GM21528 (cell line): ENCODE measurements at regions not wholly inside any gene's neighbourhood (a gene's known extent, or its start where the extent isn't known, plus 50 kb on each side); places are given as distances from the start of the nearest gene placed in this dataset.

Experiments used
- ATAC-seq: cut with Tn5 transposase; IDR thresholded peaks from one replicate; pipeline ENCODE4 v1.9.1; 2021; ENCODE audit warnings: mild to moderate bottlenecking, moderate library complexity; ENCODE audit not compliant: unreplicated experiment, low FRiP score

DNA sequence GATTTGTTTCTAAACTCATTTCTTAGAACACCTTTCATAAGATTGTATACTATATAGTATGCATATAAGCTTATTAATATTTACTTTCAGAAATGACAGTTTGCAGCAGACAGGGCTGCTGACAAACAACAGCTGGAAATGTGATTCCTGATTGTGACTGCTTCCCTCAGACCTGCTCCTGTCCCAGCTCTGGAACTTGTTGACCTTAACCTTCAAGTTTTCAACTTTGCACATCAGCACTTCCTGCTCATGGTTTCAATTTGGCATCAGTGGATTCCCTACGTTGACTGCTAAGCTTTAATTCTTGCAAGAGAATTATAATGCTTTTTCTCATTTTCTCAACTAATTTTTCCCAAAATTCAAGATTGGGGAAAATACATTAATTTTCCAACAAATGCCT, 459.2 kb upstream of the ACVR2A start:
- ATAC-seq = no peak

DNA sequence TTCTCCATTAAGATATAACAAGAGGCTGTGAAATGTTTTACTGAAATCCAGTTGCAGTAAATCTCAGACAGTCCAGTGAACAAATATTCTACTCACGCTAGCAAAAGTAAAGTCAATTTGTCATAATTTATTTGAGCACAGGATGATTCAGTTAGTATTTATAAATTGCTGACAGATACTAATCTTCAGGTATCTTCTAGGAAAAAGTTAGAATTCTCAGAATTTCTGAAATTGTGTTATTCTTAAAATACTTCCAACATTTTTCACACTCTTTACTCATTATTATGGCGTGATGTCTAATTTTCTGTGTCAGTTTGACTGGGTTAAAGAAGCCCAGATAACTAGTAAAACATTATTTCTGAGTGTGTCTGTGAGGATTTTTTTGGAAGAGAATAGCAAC, 460.2 kb upstream of the ACVR2A start:
- ATAC-seq = no peak

DNA sequence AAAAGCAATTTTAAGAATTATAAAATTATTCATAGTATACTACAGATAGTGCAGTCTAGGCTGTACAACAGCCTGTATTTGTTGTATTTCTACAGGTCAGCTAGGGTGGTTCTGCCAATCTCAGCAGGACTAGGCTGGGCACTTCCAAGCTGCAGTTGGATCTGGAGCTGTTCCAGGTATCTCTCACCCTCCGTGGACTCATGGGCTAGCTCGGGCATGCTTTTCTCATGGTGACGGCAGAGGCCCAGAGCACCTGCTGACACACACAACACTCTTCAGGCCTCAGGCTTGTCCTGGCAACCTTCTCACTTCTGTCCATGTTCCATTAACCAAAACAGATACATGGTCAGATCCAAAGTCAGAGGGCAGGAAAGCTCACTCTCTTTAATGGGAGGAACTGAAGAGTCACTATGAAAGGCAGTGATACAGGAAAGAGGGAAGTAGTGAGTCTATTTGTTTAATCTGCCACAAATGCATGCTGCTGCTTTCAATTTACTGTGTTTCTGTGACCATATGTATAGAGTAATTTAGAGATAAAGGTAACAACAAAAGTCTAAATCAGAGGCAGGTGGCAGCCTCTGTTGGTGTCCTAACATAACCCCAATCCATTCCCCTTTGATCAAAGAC, 462.4 kb upstream of the ACVR2A start:
- ATAC-seq = no peak

DNA sequence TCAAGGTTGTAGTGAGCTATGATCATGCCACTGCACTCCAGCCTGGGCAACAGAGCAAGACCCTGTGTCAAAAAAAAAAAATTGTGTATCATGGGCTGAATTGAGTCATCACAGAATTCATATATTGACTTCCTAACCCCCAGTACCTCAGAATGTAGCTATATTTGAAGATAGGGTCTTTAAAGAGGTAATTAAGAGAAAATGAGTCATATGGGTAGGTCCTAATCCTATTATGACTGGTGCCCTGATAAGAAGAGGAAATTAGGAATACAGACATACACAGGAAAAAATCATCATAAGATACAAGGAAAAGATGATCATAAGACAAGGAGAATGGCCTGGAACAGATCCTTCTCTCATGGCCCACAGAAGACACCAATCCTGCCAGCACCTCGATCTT, 466.4 kb upstream of the ACVR2A start:
- ATAC-seq = no peak

DNA sequence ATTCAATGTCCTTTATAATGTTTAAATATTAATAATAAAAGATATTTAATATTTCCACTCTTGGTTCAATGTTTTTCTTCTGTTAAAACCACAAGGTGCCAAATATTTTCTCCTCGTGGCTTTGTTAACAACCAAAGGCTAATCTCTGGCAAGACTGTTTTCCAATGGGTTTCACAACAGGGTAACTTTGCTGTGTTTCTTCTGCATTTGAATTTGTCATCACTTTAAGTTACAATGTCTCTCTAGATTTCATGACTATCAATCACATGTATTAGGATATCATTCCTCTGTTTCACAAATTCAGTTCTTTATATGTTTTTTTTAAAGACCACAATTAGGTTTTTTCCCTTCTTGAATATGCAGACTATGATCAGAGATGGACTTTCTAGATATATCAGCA, 469.8 kb upstream of the ACVR2A start:
- ATAC-seq = no peak

DNA sequence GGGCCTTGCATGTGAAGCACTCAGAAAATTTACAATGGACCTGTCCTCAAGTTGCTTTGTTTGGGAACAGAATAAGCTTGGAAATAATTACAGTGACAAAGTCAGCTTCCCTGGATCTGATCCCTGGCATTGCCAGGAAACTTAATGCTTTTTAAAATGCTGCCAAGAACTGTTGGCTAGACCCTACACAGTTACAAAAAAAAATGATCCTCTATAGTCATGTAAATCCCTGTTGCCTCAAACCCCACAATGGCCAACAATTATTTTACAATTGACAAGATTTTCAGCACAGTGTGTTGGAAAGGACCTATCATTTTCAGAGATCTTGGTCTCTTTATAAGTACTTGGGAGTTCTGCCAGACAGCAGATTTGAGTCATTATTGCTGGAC, 470.4 kb upstream of the ACVR2A start:
- ATAC-seq = no peak

DNA sequence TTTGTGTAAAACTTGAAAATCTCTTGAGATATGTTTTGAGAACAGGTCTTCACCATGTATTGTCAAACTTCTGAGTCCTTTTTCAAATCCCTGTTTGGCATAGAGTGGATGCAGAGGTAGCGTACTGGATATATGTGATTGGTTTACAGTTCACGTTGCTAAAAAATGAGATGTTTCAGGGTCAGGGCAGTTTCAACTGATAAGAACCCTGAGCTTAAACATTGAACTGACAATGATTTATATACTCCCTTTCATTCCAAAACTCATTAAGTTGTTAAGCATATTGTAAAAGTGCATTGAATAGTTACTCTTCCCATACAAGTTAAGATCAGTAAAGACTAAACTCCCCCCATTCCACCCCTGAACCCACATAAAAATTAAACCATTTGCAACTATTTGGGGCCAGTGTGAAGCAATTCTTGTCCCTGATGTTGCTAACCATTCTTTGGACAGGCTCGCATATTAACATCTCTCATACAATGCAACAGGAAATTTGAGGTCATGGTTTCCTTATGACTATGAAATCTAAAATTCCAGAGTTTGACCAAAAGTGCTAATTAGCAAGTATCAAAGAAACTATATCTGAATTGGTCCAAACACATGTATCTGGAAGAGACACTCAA, 470.9 kb upstream of the ACVR2A start:
- no peak for ATAC-seq

DNA sequence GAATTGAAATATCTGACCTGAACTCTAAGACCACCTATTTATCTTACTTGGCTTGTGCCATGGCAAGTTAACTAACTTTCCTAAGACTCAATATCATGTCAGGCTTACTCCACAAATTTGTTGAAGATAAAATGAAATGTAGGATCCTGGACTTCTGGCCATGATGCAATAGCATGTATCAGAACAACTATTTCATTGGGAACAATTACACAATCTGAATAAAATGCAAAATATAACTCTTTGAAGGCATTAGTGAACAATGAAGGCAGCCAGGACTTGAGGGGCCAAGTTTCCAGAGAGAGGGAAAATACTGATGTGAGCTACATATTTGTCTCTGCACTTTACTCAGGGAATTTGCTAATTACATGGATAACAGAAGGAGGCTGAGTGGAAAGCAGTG, 476.5 kb upstream of the ACVR2A start:
- ATAC-seq = no peak

DNA sequence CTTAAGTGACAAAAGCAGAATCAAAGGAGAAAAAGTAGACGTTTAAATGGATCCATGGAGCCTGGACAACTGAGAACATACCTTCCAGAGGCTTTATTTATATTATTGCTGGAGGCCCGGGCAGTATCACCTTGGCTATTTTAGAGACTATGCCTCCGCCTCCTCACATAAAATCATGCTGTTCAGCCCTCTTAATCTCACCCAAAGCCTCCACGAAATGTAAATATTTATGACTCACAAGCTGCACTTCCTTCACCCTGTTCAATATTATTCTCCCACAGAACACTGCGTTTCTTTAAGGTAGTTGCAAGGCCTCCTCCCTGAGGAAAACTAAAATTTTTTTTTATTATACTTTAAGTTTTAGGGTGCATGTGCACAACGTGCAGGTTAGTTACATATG, 478.6 kb upstream of the ACVR2A start:
- ATAC-seq = no peak

DNA sequence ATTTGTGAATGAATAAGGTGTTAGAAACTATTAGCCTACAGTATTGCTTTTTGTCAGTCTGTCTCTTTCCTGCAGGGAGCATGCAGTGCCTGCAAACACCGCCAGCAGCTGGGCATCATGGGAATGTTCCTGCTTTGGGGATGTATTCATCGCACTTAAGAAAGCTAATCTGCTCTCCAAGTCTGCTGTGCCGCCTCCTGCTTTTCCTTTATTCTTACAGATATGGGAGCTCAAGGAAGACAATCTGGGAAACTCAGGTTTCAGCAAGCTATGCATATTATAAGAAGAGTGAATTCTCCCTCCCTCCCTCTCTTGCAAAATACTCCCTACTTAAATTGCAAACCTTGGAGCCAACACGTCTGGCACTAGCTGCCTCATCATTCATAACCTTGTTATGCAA, 479.2 kb upstream of the ACVR2A start:
- no peak for ATAC-seq

DNA sequence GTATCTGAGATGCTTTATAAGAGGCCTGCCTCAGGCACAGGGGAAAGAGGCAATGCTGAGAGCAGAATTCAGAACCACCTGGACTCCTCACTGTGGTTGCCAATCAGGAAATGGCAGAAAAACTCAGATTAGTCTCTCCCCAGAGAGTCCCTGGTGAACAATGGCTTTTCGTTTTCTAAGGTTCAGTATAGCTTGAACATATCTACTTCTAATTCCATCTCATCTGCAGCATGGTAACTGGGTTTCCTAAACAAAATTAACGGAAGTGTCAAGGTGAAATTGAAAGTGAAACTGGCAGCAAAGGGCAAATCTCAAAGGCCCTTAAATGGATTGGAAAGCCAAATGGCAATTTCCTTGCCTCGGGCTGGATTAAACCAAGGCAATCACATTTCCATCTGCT, 480.2 kb upstream of the ACVR2A start:
- ATAC-seq = no peak

DNA sequence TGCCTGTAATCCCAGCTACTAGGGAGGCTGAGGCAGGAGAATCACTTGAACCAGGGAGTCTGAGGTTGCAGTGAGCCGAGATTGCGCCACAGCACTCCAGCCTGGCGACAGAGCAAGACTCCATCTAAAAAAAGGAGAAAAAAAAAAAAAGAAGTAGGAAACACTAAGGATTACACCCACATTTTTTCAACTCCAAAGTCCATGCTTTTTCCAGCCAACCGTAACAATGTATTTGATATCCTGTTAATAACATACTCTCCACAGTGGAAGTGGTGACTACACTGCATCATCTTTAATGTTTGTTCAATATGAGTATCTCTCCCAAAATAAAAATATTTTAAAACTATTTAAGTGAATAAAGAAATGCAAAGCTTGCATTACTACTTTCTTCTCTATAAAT, 481.6 kb upstream of the ACVR2A start:
- ATAC-seq = no peak

DNA sequence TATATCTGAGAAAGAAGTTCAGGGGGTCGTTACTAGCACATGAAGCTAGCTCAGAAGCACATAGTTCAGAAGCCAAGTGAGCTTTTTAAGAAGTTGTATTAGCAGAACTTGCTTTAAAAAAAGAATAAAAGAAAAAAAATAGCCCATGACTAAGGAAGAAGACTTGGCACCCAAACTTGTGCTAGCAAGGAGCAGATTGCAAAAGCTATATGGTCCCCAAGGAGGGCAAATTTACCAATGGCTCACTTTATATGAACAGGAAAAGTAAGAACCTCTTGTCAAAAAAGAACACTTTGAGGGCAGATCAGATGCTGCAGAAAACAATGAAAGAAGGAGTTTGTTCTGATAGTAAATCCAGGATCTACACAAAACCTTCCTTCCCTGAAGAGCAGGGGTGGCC, 486.5 kb upstream of the ACVR2A start:
- no peak for ATAC-seq

DNA sequence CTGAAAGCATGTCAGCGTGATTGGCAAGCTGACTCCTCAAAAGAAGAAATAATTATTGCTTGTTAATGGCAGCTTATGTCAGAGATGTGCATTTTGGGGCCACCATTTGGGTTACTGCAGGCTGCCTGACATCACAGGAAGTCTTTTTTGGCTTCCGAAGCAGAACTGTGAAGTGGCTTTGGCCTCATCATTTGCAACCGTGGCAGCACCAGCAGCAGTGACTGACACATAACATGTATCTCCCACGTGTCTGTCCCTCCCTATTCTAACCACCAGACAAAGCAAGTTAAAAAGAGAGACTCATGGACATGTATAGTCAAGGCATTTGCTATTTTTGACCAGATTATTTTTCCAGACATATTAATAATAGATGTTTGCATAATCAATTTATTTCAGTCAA, 488.7 kb upstream of the ACVR2A start:
- ATAC-seq = no peak

DNA sequence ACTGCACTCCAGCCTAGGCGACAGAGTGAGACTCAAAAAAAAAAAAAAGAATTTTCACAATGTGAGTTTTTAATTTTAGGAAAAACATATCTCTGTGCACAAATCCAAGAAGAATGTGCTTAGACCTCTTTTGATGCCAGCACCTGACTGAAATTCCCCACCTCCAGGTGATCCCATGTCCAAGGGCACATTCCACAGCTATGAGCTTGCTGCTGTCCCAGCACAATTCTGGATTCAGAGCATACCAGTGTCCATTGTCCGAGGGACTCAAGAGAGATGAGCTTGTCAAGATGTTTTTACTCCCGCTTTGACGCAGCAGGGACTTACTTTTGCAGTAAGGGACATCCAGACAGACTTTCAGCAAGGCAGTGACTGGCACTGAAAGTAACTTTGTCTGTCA, 489.1 kb upstream of the ACVR2A start:
- ATAC-seq = no peak

DNA sequence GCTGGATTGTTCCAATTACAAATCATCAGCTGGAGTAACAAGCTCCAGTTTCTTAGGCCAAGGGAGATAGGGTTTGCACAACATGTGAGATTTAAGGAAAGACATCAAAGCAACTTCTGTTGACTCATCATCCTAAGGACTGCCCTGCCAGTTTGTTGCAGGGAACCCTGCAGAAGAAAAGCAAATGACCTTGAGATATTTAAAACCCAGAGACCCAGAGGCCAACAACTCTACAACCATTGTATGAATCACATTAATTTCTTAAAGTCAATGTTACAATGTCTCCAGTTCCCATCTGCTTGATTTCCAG, 491.8 kb upstream of the ACVR2A start:
- ATAC-seq = no peak

DNA sequence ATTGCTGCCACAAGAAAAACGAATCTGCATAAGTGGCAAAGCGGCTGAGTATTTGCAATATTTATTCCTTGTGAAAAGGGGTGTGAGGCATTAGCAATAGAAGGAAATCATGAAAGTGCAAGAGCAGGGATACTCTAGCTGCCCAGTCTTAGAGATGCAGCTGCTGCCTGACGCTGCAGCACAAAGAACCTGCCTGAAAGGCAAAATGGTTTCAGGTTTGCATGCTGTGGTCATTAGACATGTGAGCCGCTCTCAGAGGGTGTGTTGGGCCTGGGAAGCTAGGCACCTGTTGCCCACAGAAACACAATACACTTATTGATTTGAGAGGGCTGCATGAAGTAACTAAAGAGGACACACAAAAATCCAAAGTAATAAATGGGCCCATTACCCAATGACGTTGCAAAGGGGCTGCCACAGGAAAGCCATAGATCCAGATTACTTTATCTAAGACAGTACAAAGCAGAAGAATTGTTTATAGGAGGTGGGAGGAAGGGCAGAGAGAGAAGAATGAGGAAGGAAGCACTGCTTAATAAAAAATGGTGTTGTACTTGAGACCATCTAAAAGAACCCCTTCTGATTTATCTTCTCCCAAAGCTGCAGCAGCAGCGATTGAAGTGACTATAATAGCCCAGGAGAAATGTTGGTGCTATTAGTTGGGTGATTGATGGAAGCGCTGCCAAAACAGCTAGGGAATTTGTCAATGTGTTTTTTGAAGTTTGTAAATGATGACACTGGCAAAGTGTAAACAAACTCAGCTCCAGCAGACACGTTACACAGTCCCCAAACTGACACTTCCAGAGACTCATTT, 492.4 kb upstream of the ACVR2A start:
- no peak for ATAC-seq

DNA sequence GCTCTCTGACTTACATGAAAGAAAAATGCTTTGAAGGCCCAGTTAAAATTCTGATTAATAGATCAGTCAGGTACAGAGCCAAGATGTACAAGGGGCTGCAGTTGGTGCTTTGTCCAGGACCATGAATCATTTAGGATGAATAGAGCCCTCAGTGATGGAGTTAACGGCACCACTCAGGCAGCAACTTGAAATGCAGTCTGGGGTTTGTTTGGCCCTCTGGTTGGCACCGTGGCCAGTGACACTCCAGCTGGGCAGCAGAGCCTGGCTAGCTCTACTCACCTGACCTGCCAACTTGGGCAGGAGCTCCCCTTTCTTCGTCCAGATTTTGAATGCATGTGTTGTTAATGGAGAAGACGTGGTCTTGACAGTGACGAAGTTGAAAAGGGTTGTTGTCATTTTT, 493.0 kb upstream of the ACVR2A start:
- no peak for ATAC-seq

DNA sequence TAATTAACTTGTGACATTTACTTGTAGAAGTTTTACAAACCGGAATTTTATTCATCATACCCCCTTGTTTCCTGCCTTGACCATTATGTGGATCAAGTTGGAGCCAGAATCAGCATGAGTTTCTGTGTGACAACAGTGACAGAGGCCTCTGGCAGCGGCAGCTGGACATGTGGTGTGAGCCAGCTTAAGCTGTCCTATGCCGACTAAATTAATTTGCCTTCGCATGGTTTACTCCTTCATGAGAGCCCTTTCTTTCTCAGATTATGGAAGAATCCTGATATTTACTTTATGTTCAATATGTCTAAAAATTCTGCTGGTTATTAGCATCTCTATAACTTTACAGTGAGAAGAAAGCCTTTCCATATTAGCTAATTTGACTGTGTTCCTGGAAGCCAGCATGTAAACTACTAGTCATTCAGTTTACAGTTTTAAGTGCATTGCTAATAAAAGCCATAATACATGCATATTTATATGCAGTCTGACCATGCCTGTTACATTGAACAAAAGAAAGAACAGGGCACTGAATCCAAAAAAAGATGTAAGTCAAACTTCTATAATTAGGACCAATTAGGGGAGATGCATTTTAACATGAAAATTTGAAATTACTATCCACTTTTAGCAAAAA, 495.8 kb upstream of the ACVR2A start:
- ATAC-seq = no peak

DNA sequence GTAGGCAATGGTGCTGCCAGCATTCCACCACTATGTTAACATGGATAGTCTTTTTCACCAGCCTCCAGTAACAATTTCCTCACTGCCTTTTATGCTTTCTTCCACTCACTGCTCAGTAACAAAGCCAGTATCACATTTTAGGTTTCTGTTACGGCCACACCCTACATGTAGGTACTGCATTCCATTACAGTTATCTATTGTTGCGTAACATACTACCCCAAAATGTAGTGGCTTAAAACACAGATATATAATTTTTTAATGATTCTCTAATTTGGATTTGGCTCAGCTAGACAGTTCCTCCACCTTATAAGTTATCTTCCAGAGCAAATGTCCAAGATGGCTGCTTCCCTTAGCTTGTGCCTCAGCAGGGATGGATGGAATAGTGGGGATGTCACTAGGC, 498.7 kb upstream of the ACVR2A start:
- ATAC-seq = no peak

DNA sequence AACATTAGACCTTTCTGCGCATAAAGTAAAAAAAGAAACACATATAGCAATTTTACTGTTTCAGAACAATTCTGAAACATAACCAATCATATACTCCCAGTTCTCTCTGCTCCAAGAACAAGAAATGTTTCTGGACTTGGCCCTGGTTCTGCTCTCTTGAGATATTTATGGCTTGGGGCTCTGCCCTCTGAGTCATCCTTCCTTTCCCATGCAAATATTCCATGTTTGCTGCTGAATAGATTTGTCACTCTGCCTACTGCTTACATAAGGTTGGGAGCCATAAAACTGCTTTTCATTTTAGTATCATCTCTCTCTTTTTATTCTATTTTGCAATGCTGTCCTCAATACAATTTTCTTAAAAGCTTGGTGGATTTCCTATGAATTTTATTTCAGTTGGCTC, 499.6 kb upstream of the ACVR2A start:
- no peak for ATAC-seq

DNA sequence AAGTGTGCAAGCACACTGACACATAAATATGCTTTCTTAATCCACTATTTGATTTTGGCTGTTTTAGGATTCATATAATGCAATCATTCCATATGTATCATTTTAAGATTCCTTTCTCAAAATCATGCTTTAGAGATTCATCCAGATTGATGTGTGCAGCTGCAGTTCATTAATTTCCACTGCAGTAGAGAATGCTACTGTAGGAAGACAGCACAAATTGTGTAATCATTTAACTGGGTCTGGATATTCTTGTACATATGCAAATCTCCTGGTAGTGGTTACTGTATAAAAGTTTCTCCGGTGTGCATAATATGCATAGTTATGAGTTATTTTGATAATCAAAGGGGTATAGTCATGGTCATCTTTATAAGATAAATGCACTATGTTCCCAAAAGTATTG, 502.5 kb upstream of the ACVR2A start:
- ATAC-seq = no peak
